ENCODE measurements at regions not wholly inside any gene's neighbourhood (a gene's known extent, or its start where the extent isn't known, plus 50 kb on each side); places are given as distances from the start of the nearest gene placed in this dataset.
"Not testable (repeated sequence)": the region's sequence is repeated elsewhere in the genome, so short reads cannot be mapped to it uniquely, and the experiment has no call there.

DNA sequence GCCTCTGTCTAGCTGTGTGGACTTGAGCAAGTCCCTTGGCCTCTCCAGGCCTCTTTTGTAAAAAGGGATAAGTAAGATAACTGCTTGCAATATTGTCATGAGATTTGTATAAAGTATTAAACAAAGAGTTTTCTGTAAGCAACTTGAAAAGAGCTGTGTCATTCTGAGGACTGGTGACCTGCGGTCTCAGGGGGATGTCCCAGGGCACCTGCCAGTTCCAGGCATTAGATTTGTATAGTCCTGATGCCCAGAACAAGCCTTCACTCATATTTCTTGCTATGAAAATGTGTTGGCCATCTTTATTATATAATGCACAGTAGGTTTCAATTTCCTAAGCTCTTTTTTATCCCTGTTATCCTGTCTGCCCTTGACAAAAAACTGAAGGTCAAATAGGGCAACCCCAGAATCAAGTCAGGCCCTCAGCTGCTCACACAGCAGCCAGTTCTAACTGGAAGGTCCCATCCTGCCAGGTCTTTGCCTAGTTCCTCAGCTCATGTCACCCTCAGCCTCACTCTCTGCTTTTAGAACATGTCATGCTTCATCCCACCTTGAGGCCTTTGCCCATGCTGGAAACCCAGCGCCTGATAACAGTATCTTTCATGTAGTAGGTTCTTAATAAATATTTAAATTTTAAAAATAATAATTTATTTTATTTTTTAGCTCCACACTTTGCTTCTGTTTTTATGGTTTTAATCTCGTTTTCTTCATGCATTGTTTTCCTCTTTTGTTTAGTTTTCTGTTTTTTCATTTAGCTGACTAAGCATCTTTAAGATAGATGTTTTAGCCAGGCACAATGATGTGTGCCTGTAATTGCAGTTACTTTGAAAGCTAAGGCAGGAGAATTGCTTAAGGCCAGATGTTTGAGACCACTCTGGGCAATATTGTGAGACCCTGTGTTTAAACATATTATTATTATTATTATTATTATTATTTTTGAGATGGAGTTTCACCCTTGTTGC is 87.5 kb upstream of the ZNF92 start:
- Histone ChIP-seq H3K9me3 (no peaks in the 10 kb centered on the region), H3K36me3 (no peaks in the 10 kb centered on the region), H3K27ac (no peak overlapping the region), H3K4me1 (no peaks in the 10 kb centered on the region), H3K4me3 (no peak overlapping the region), H3K27me3 (no peaks in the 10 kb centered on the region)
- TF ChIP-seq EP300 (IDR thresholded peaks at IDR 0.05) (no peak), POLR2A (IDR thresholded peaks at IDR 0.05) (no peak)
- TF ChIP-seq, protein P1, sequence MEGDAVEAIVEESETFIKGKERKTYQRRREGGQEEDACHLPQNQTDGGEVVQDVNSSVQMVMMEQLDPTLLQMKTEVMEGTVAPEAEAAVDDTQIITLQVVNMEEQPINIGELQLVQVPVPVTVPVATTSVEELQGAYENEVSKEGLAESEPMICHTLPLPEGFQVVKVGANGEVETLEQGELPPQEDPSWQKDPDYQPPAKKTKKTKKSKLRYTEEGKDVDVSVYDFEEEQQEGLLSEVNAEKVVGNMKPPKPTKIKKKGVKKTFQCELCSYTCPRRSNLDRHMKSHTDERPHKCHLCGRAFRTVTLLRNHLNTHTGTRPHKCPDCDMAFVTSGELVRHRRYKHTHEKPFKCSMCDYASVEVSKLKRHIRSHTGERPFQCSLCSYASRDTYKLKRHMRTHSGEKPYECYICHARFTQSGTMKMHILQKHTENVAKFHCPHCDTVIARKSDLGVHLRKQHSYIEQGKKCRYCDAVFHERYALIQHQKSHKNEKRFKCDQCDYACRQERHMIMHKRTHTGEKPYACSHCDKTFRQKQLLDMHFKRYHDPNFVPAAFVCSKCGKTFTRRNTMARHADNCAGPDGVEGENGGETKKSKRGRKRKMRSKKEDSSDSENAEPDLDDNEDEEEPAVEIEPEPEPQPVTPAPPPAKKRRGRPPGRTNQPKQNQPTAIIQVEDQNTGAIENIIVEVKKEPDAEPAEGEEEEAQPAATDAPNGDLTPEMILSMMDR (IDR thresholded peaks at IDR 0.05) = no peak
- 76 to 80% methylated on average over 3 of the region's 3 CpGs for WGBS, 2 donors
- no peak for DNase-seq (ENCODE audit: low spot score in 2 of 2)

DNA sequence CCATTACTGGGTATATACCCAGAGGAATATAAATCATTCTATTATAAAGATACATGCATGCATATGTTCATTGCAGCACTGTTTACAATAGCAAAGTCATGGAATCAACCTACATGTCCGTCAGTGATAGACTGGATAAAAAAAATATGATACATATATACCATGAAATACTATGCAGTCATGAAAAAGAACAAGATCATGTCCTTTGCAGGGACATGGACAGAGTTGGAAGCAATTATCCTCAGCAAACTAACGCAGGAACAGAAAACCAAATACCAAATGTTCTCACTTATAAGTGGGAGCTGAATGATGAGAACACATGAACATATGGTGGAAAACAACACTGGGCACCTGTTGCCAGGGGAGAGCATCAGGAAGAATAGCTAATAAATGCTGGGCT is 88.4 kb upstream of the ZNF92 start:
- WGBS, 2 donors = 95 to 96% methylated on average over 2 of the region's 2 CpGs
- not testable (repeated sequence) for H3K9me3 ChIP-seq; H3K4me3 ChIP-seq; H3K36me3 ChIP-seq; H3K27me3 ChIP-seq; H3K4me1 ChIP-seq; DNase-seq (ENCODE audit: low spot score in 2 of 2); H3K27ac ChIP-seq

DNA sequence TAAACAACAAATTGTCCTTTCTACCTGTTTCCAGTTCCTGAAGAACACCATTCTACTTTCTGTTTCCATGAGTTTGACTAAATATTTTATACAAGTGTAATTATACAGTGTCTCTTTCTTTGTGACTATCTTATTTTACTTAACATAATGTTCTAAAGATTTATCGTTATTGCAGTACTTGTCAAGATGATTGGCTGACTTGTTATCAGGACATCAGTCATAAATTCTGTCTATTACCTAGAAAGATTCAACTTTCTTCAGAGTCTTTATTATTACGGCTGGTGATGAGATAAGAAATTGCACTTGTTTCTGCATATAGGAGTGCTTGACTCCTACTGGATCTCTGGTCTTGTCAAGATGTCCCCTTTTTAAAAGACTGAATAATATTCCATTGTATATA is 93.9 kb upstream of the ZNF92 start:
- Histone ChIP-seq H3K4me1 (no peaks in the 10 kb centered on the region), H3K27ac (no peak overlapping the region), H3K4me3 (no peak overlapping the region), H3K27me3 (no peaks in the 10 kb centered on the region), H3K9me3 (peaks cover 0 to 16% (median 3%) of the 10 kb centered on the region in 4 donors), H3K36me3 (no peaks in the 10 kb centered on the region)
- TF ChIP-seq, protein P1 (IDR thresholded peaks at IDR 0.05) = no peak
- TF ChIP-seq EP300 (IDR thresholded peaks at IDR 0.05) (no peak), POLR2A (IDR thresholded peaks at IDR 0.05) (no peak)
- WGBS, 2 donors = 92 to 96% methylated on average over 2 of the region's 2 CpGs
- no peak for DNase-seq (ENCODE audit: low spot score in 2 of 2)

DNA sequence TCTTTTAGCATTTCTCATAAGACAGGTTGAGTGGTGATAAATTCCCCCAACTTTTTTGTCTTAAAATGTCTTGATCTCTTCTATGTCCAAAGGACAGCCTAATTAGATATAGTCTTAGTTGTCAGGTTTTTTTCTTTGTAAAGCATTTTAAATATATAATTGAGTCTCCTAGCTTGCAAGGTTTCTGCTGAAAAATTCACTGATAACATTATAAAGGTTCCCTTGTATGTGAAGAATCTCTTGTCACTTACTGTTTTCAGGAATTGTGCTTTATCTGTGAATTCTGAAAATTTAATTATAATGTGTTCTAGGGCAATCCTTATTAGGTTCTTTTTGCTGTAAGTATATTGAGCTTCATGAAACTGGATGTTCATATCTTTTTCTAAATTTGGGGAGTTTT is 96.8 kb upstream of the ZNF92 start:
- H3K4me1 ChIP-seq = no peaks in the 10 kb centered on the region
- H3K27me3 ChIP-seq = peaks cover 0 to 8% of the 10 kb centered on the region in 2 donors
- no peak for TF ChIP-seq POLR2A (IDR thresholded peaks at IDR 0.05)
- TF ChIP-seq, protein P1 (IDR thresholded peaks at IDR 0.05) = no peak
- no peak for TF ChIP-seq EP300 (IDR thresholded peaks at IDR 0.05)
- H3K4me3 ChIP-seq = no peak overlapping the region
- H3K27ac ChIP-seq = no peak overlapping the region
- no peak for DNase-seq (ENCODE audit: low spot score in 2 of 2)
- peaks cover 0 to 23% (median 8%) of the 10 kb centered on the region in 4 donors for H3K9me3 ChIP-seq
- no peaks in the 10 kb centered on the region for H3K36me3 ChIP-seq

DNA sequence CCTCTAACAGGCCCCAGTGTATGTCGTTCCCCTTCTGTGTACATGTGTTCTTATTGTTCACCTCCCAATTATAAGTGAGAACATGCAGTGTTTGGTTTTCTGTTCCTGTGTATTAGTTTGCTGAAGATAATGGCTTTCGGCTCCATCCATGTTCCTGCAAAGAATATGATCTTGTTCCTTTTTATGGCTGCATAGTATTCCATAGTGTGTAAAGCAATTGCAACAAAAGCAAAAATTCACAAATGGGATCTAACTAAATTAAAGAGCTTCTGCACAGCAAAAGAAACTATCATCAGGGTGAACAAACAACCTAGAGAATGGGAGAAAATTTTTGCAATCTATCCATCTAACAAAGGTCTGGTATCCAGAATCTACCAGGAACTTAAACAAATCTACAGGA is 102.2 kb upstream of the ZNF92 start:
- not testable (repeated sequence) for H3K36me3 ChIP-seq; H3K27ac ChIP-seq; H3K4me3 ChIP-seq; DNase-seq (ENCODE audit: low spot score in 2 of 2)
- Histone ChIP-seq H3K4me1 (peaks cover 0 to 11% (median 3%) of the 10 kb centered on the region in 4 donors), H3K9me3 (peaks cover 0 to 23% (median 8%) of the 10 kb centered on the region in 4 donors), H3K27me3 (peaks cover 0 to 47% of the 10 kb centered on the region in 2 donors)
- 89 to 95% methylated on average over 2 of the region's 2 CpGs for WGBS, 2 donors

DNA sequence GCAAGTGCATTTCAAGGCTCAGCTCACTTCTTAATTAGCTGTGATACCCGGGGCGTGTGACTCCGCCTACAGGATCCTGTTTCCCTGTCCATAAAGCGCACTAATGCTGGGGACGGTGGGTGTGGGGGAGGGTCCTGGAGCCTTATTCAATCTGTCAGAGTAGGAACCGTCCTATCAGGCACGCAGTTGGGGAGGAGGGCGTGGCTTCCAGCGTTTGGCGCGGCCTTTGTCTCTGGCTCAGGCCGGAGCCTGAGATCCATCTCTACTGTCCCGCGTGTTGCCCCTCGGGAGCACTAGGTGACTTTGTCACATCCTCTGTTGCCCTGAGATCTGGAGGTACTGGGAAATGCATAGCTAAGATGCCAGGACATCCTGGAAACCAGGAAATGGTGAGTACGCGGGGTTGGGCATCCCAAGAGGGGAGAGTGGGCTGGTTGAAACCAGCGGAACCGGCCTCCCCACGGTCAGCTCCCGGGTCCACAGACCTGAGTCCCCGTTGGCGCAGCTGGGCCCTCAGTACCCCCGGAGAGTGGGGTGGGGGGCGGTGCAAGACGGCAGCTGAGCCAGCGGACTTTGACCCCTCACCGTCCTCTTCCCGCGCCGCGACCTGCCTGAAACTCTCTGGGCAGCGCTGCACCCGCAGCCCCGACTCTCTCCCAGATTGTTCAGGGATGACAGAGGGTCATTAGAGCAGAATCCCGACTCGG is 104.4 kb upstream of the ZNF92 start:
- peaks cover 0 to 11% (median 3%) of the 10 kb centered on the region in 4 donors for H3K4me1 ChIP-seq
- peaks cover 0 to 4% (median under 1%) of the 10 kb centered on the region in 4 donors for H3K9me3 ChIP-seq
- no peak overlapping the region for H3K27ac ChIP-seq
- H3K36me3 ChIP-seq = no peaks in the 10 kb centered on the region
- WGBS, 2 donors = 0 to 2% methylated on average over 28 to 34 of the region's 37 CpGs
- peaks cover 0 to 47% of the 10 kb centered on the region in 2 donors for H3K27me3 ChIP-seq
- DNase-seq (ENCODE audit: low spot score in 2 of 2) = no peak
- peak overlapping the region in 3 of 4 donors; percentile 3 to 29 (median 26) for H3K4me3 ChIP-seq
- TF ChIP-seq EP300 (IDR thresholded peaks at IDR 0.05) (no peak), POLR2A (IDR thresholded peaks at IDR 0.05) (no peak)
- TF ChIP-seq, protein P1 (IDR thresholded peaks at IDR 0.05) = no peak

Data from tibial nerve (tissue), 4 donors.